PC-3 (cell line): ENCODE measurements at regions not wholly inside any gene's neighbourhood (a gene's known extent, or its start where the extent isn't known, plus 50 kb on each side); places are given as distances from the start of the nearest gene placed in this dataset.

ENCODE experiments used
- ATAC-seq: fragments of 200-7000 bp; cut with Tn5 transposase; 2 replicates; pipeline ENCODE4 v1.9.1; 2020; ENCODE audit warnings: mild to moderate bottlenecking, moderate library complexity
- BruUV-seq: library from RNA; stranded (reverse); fragments of 400-500 nt; replicated peaks from 2 replicates; lab custom pipeline; 2021; lab: Mats Ljungman, UMichigan
- CTCF ChIA-PET: fragments of 300-600 bp; sonication (Branson Sonifier 250); formaldehyde crosslinking; loops from one replicate; lab custom pipeline; 2022; ENCODE audit warnings: antibody characterized with exemption; lab: Charles Lee
- POLR2A ChIA-PET: fragments of 300-600 bp; sonication (Branson Sonifier 250); formaldehyde crosslinking; loops from one replicate; lab custom pipeline; 2022; ENCODE audit warnings: antibody characterized with exemption; ENCODE audit not compliant: unreplicated experiment; lab: Charles Lee
- DNase-seq: peaks from one replicate; pipeline ENCODE4 v3.0.0-alpha.2; 2015
- H2AFZ ChIP-seq: fragments of 300-600 bp; sonication (generic); 2 replicates; pipeline ENCODE4 v1.6.0; 2016; ENCODE audit warnings: antibody characterized with exemption, low read length
- H3F3A ChIP-seq: fragments of 300-600 bp; sonication (generic); one replicate; pipeline ENCODE4 v1.6.0; 2017; ENCODE audit warnings: antibody characterized with exemption, low read length, control low read depth, mild to moderate bottlenecking; ENCODE audit not compliant: unreplicated experiment
- H3K27ac ChIP-seq: fragments of 300-600 bp; sonication (generic); 2 replicates; pipeline ENCODE4 v1.5.1; 2016; ENCODE audit warnings: mild to moderate bottlenecking, low read length
- H3K27me3 ChIP-seq: fragments of 300-600 bp; sonication (generic); 2 replicates; pipeline ENCODE4 v1.6.1; 2016; ENCODE audit warnings: low read length, mixed read lengths
- H3K36me3 ChIP-seq: fragments of 300-600 bp; sonication (generic); 2 replicates; pipeline ENCODE4 v1.6.1; 2016; ENCODE audit warnings: low read depth, mixed run types, low read length, mixed read lengths
- H3K4me1 ChIP-seq: fragments of 300-600 bp; sonication (generic); 2 replicates; pipeline ENCODE4 v1.5.1; 2016; ENCODE audit warnings: low read length; ENCODE audit not compliant: insufficient read depth
- H3K4me2 ChIP-seq: fragments of 300-600 bp; sonication (generic); 2 replicates; pipeline ENCODE4 v1.6.0; 2016; ENCODE audit warnings: low read length
- H3K4me3 ChIP-seq: fragments of 300-600 bp; sonication (generic); 2 replicates; pipeline ENCODE4 v1.5.1; 2016; ENCODE audit warnings: mild to moderate bottlenecking, low read length, mixed read lengths
- H3K79me2 ChIP-seq: fragments of 300-600 bp; sonication (generic); 2 replicates; pipeline ENCODE4 v1.6.1; 2017; ENCODE audit warnings: low read length, mixed read lengths
- H3K9ac ChIP-seq: fragments of 300-600 bp; sonication (generic); 2 replicates; pipeline ENCODE4 v1.6.0; 2016; ENCODE audit warnings: mild to moderate bottlenecking, low read length
- H3K9me2 ChIP-seq: fragments of 300-600 bp; sonication (generic); replicated peaks from 2 replicates; pipeline ENCODE4 v1.6.1; 2016; ENCODE audit warnings: mixed run types, low read length, mixed read lengths
- H3K9me3 ChIP-seq: fragments of 300-600 bp; sonication (generic); 2 replicates; pipeline ENCODE4 v1.6.1; 2016; ENCODE audit warnings: low read length, mixed read lengths
- H4K20me1 ChIP-seq: fragments of 300-600 bp; sonication (generic); 2 replicates; pipeline ENCODE4 v1.6.1; 2016; ENCODE audit warnings: low read length, mixed read lengths
- CTCF ChIP-seq: fragments of 300-600 bp; sonication (generic); conservative IDR thresholded peaks from 2 replicates; pipeline ENCODE4 v1.5.1; 2017; ENCODE audit warnings: antibody characterized with exemption, low read depth, mild to moderate bottlenecking, low read length
- EZH2 ChIP-seq: fragments of 300-600 bp; sonication (generic); IDR thresholded peaks from one replicate; pipeline ENCODE4 v1.6.1; 2017; ENCODE audit warnings: antibody characterized with exemption, mild to moderate bottlenecking, low read length; ENCODE audit not compliant: unreplicated experiment
- EZH2phosphoT487 ChIP-seq: fragments of 300-600 bp; sonication (generic); IDR thresholded peaks from 2 replicates; pipeline ENCODE4 v1.6.1; 2018; ENCODE audit warnings: mild to moderate bottlenecking, antibody characterized with exemption, low read length, borderline replicate concordance
- intact Hi-C: fragments of 100-400 bp; cut with micrococcal nuclease; formaldehyde crosslinking; loops from 2 replicates; pipeline ENCODE4 v1.9.0; 2023

- H3K27me3 ChIP-seq: no peaks in the 10 kb centered on the region
- H3K36me3 ChIP-seq: no peaks in the 10 kb centered on the region
- no peaks in the 10 kb centered on the region for H3K9me2 ChIP-seq
- no peak for TF ChIP-seq CTCF
- TF ChIP-seq EZH2: no peak
- TF ChIP-seq EZH2phosphoT487: no peak
- intact Hi-C loops: no loop called here
- H3F3A ChIP-seq: no peaks in the 10 kb centered on the region
- no peak for DNase-seq
- no peak overlapping the region for H3K4me3 ChIP-seq
- H3K9me3 ChIP-seq: no peaks in the 10 kb centered on the region
- H2AFZ ChIP-seq: no peak overlapping the region
- ChIA-PET CTCF (no interaction called here), POLR2A (no interaction called here)
- BruUV-seq: no TSS peak
- no peaks in the 10 kb centered on the region for H3K79me2 ChIP-seq
- no peak overlapping the region for H3K27ac ChIP-seq
- H3K4me2 ChIP-seq: no peak overlapping the region
- H3K9ac ChIP-seq: no peak overlapping the region
- ATAC-seq: no peak
- H3K4me1 ChIP-seq: no peaks in the 10 kb centered on the region
- H4K20me1 ChIP-seq: 0 out of 2 replicates have a peak, but pooled peaks cover 3% of the 10 kb centered on the region
Measured at GRCh38 chr21:27082431-27083010, 115.6 kb upstream of the ADAMTS5 start.

DNA sequence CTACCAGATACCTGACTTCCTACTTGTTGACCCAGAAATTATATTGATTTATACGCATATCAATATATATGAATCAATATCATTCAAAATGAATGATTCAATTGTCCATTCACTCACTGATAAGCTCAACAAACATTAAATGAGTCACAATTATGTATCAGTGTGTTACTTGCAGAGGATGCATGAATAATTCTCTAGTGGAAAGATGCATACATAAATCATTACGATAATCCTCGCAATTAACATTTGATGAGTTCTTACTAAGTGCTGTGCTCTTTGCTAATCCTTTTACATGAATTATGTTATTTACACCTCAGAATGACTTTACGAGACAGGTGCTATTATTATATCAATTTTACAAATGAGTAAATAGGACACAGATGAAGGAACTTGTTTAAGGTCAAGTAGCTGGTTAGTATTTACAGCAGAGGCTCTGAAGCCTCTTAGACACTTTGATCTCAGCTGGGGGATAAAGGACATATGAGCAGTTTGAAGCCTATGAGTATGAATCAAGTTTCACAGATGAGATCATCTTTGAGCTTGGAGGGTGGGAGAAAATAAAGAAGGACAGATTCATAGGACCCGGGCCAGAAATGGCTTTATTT, 112.8 kb upstream of the ADAMTS5 start:
- Histone ChIP-seq H3K9me3 (no peaks in the 10 kb centered on the region), H3K4me2 (no peak overlapping the region), H2AFZ (no peak overlapping the region), H3K27ac (no peak overlapping the region), H3K9ac (no peak overlapping the region), H3F3A (no peaks in the 10 kb centered on the region), H3K4me3 (no peak overlapping the region), H3K9me2 (no peaks in the 10 kb centered on the region), H3K79me2 (no peaks in the 10 kb centered on the region), H4K20me1 (0 out of 2 replicates have a peak, but pooled peaks cover 3% of the 10 kb centered on the region), H3K36me3 (no peaks in the 10 kb centered on the region), H3K4me1 (no peaks in the 10 kb centered on the region), H3K27me3 (no peaks in the 10 kb centered on the region)
- ATAC-seq (no peak), DNase-seq (no peak)
- no peak for TF ChIP-seq EZH2phosphoT487
- no peak for TF ChIP-seq EZH2
- no peak for TF ChIP-seq CTCF
- intact Hi-C loops: no loop called here
- POLR2A ChIA-PET: no interaction called here
- BruUV-seq: no TSS peak
- CTCF ChIA-PET: no interaction called here

- ATAC-seq: no peak
- CTCF ChIA-PET: no interaction called here
Measured at GRCh38 chr21:27078915-27079314, 112.0 kb upstream of the ADAMTS5 start.

More at GRCh38 chr21:27078915-27079314, 112.0 kb upstream of the ADAMTS5 start:
- no peaks in the 10 kb centered on the region for H3K79me2 ChIP-seq
- no peaks in the 10 kb centered on the region for H3K4me1 ChIP-seq
- no peak overlapping the region for H3K27ac ChIP-seq
- no peaks in the 10 kb centered on the region for H3K36me3 ChIP-seq
- no peak overlapping the region for H3K4me2 ChIP-seq
- H3F3A ChIP-seq: no peaks in the 10 kb centered on the region
- no peak overlapping the region for H3K4me3 ChIP-seq
- no peak for TF ChIP-seq EZH2phosphoT487
- TF ChIP-seq CTCF: no peak
- no peak for TF ChIP-seq EZH2
- intact Hi-C loops: no loop called here
- no peaks in the 10 kb centered on the region for H3K9me3 ChIP-seq
- H4K20me1 ChIP-seq: 0 out of 2 replicates have a peak, but pooled peaks cover 3% of the 10 kb centered on the region
- BruUV-seq: no TSS peak
- no peaks in the 10 kb centered on the region for H3K9me2 ChIP-seq
- H2AFZ ChIP-seq: no peak overlapping the region
- H3K27me3 ChIP-seq: no peaks in the 10 kb centered on the region
- no peak overlapping the region for H3K9ac ChIP-seq
- POLR2A ChIA-PET: no interaction called here
- no peak for DNase-seq
